H1 (cell line): ENCODE measurements at regions not wholly inside any gene's neighbourhood (a gene's known extent, or its start where the extent isn't known, plus 50 kb on each side); places are given as distances from the start of the nearest gene placed in this dataset.

Experiments
- CHD1 ChIP-seq: IDR thresholded peaks from 2 replicates; pipeline ENCODE4 v1.6.1; 2012; ENCODE audit warnings: low read depth, low read length, improper control_type of control experiment
- CHD7 ChIP-seq: fragments of 300-600 bp; sonication (generic); IDR thresholded peaks from 2 replicates; pipeline ENCODE4 v1.7.1; 2012; ENCODE audit warnings: low read length, moderate library complexity, mild to moderate bottlenecking, inconsistent platforms; ENCODE audit not compliant: insufficient replicate concordance
- CTBP2 ChIP-seq: IDR thresholded peaks from 2 replicates; pipeline ENCODE4 v1.7.0; 2011; ENCODE audit warnings: borderline replicate concordance, mild to moderate bottlenecking, moderate library complexity, mixed read lengths, low read length; ENCODE audit not compliant: insufficient read depth, insufficient read length
- GTF2F1 ChIP-seq: IDR thresholded peaks from 2 replicates; pipeline ENCODE4 v1.6.1; 2012; ENCODE audit warnings: low read depth, low read length, improper control_type of control experiment, borderline replicate concordance
- NRF1 ChIP-seq: IDR thresholded peaks from 2 replicates; pipeline ENCODE4 v1.6.1; 2011; ENCODE audit warnings: mild to moderate bottlenecking, low read depth, low read length, improper control_type of control experiment
- RAD21 ChIP-seq, 2 experiments: IDR thresholded peaks in 1 of 2; conservative IDR thresholded peaks in 1 of 2; 2 replicates each; pipeline ENCODE4 v1.6.1; 2011; ENCODE audit warnings: low read depth in 2 of 2, low read length in 2 of 2, improper control_type of control experiment in 1 of 2, inconsistent platforms in 1 of 2, mild to moderate bottlenecking in 1 of 2, moderate library complexity in 1 of 2
- SIN3A ChIP-seq, 2 experiments: IDR thresholded peaks in 1 of 2; conservative IDR thresholded peaks in 1 of 2; 2 replicates each; pipeline ENCODE4 v1.6.1; 2011 to 2012; ENCODE audit warnings: low read length in 2 of 2, improper control_type of control experiment in 1 of 2, low read depth in 1 of 2, mild to moderate bottlenecking in 1 of 2
- SRF ChIP-seq: IDR thresholded peaks from 2 replicates; pipeline ENCODE4 v1.6.1; 2011; ENCODE audit warnings: mild to moderate bottlenecking, low read depth, low read length, moderate library complexity
- TF ChIP-seq, protein P1 (sequence below), 3 experiments: IDR thresholded peaks; 1 replicate in 2 of 3; 2 replicates in 1 of 3; pipeline versions ENCODE4 v1.5.1 to v1.6.1; 2011; ENCODE audit warnings: low read length in 3 of 3, mild to moderate bottlenecking in 3 of 3, inconsistent platforms in 2 of 3, low read depth in 1 of 3, moderate library complexity in 1 of 3; ENCODE audit not compliant: insufficient read depth in 1 of 3; ENCODE audit errors: control extremely low read depth in 1 of 3

DNA sequence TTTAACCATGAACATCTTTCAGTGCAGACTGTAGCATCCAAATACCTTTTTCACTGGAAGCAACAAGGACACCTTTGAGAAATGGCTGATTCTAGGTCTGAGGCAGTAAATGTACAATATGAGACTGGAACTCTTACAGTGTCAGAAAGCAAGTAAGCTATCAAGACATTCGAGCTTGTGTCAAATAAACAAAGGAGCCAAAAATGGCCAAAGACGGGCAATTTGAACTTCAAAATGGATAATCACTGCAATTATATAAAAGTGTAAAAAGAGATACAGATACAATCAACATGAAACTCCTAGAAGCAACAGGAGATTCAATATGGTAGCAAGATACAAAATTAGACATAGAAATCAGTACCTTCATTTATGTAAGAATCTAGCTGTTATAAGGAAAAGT is 138.5 kb upstream of the CCDC54 start (continued):
- TF ChIP-seq CHD7 (no peak), SIN3A (conservative IDR thresholded peaks at IDR 0.05 in 1 of 2, IDR thresholded peaks at IDR 0.05 in 1 of 2; ENCODE audit: low read depth in 1 of 2, low read length in 2 of 2) (no peak), CHD1 (no peak), GTF2F1 (no peak), NRF1 (no peak), CTBP2 (no peak), RAD21 (IDR thresholded peaks at IDR 0.05 in 1 of 2, conservative IDR thresholded peaks at IDR 0.05 in 1 of 2; ENCODE audit: low read depth in 2 of 2, low read length in 2 of 2) (no peak), SRF (no peak)
- TF ChIP-seq, protein P1, sequence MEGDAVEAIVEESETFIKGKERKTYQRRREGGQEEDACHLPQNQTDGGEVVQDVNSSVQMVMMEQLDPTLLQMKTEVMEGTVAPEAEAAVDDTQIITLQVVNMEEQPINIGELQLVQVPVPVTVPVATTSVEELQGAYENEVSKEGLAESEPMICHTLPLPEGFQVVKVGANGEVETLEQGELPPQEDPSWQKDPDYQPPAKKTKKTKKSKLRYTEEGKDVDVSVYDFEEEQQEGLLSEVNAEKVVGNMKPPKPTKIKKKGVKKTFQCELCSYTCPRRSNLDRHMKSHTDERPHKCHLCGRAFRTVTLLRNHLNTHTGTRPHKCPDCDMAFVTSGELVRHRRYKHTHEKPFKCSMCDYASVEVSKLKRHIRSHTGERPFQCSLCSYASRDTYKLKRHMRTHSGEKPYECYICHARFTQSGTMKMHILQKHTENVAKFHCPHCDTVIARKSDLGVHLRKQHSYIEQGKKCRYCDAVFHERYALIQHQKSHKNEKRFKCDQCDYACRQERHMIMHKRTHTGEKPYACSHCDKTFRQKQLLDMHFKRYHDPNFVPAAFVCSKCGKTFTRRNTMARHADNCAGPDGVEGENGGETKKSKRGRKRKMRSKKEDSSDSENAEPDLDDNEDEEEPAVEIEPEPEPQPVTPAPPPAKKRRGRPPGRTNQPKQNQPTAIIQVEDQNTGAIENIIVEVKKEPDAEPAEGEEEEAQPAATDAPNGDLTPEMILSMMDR (IDR thresholded peaks at IDR 0.05; ENCODE audit: control extremely low read depth in 1 of 3, insufficient read depth in 1 of 3, low read depth in 1 of 3, low read length in 3 of 3) = no peak
